DND-41 (cell line): ENCODE measurements at regions not wholly inside any gene's neighbourhood (a gene's known extent, or its start where the extent isn't known, plus 50 kb on each side); places are given as distances from the start of the nearest gene placed in this dataset.

ENCODE experiments used
- CTCF ChIP-seq: IDR thresholded peaks from 2 replicates; pipeline ENCODE4 v1.5.1; 2012; ENCODE audit warnings: borderline replicate concordance, low read length, moderate library complexity, mild to moderate bottlenecking; ENCODE audit not compliant: poor library complexity, severe bottlenecking; ENCODE audit errors: extremely low read depth
- EZH2 ChIP-seq: IDR thresholded peaks from 3 replicates; pipeline ENCODE4 v1.6.1; 2012; ENCODE audit warnings: borderline replicate concordance, low read depth, mild to moderate bottlenecking, moderate library complexity, low read length, inconsistent platforms; ENCODE audit not compliant: severe bottlenecking

GRCh38 chr2:159875083-159875482, 77.1 kb upstream of the CD302 start:
- TF ChIP-seq CTCF = no peak
- no peak for TF ChIP-seq EZH2
